Esophagus squamous epithelium (tissue), 5 donors: ENCODE measurements at regions not wholly inside any gene's neighbourhood (a gene's known extent, or its start where the extent isn't known, plus 50 kb on each side); places are given as distances from the start of the nearest gene placed in this dataset.
"Not testable (repeated sequence)": the region's sequence is repeated elsewhere in the genome, so short reads cannot be mapped to it uniquely, and the experiment has no call there.

Source experiments
- DNase-seq: peaks from one replicate; lab custom pipeline; 2025; lab: John Stamatoyannopoulos, UW
- H3K27ac ChIP-seq, 4 donors: fragments of 200-600 bp; sonication (generic); one replicate each; pipeline ENCODE4 v1.5.1; 2016 to 2019; ENCODE audit warnings: mild to moderate bottlenecking in 1 of 4
- H3K27me3 ChIP-seq, 4 donors: fragments of 200-600 bp; sonication (generic); 1 replicate in 3 of 4; 2 replicates in 1 of 4; pipeline versions ENCODE4 v1.5.1 to v1.6.0; 2017 to 2021; ENCODE audit warnings: antibody characterized with exemption in 1 of 4
- H3K36me3 ChIP-seq, 3 donors: fragments of 200-600 bp; sonication (generic); one replicate each; pipeline ENCODE4 v1.5.1; 2016 to 2019
- H3K4me1 ChIP-seq, 3 donors: fragments of 200-600 bp; sonication (generic); one replicate each; pipeline ENCODE4 v1.5.1; 2017 to 2019
- H3K4me3 ChIP-seq, 4 donors: fragments of 200-600 bp; sonication (generic); 1 replicate in 3 of 4; 2 replicates in 1 of 4; pipeline ENCODE4 v1.5.1; 2016 to 2019; ENCODE audit warnings: mild to moderate bottlenecking in 2 of 4, moderate library complexity in 1 of 4
- H3K9me3 ChIP-seq, 3 donors: fragments of 200-600 bp; sonication (generic); one replicate each; pipeline ENCODE4 v1.5.1; 2016 to 2019
- POLR2A ChIP-seq, 4 donors: fragments of 450-650 bp; IDR thresholded peaks; one replicate each; pipeline ENCODE4 v1.6.1; 2017; ENCODE audit warnings: antibody characterized with exemption in 4 of 4, mild to moderate bottlenecking in 4 of 4, moderate library complexity in 3 of 4
- WGBS, 2 donors: methylation state at CpG; one replicate each; pipeline ENCODE4 v1.1.5; 2018; 5-methylcytosine and 5-hydroxymethylcytosine counted together
- intact Hi-C: fragments of 100-400 bp; cut with DNase I; formaldehyde crosslinking; loops from one replicate; pipeline ENCODE4 v1.15.0; 2022
- TF ChIP-seq, protein P1 (sequence below), 6 experiments: fragments of 450-650 bp in 4 of 6; fragments of 200-600 bp in 2 of 6; sonication (generic) in 2 of 6; IDR thresholded peaks; one replicate each; pipeline ENCODE4 v1.5.1; 2016 to 2019; ENCODE audit warnings: antibody characterized with exemption in 6 of 6, mild to moderate bottlenecking in 4 of 6, moderate library complexity in 4 of 6
- donor health status: DM: yes; HTN: yes; CAD: no.

DNA sequence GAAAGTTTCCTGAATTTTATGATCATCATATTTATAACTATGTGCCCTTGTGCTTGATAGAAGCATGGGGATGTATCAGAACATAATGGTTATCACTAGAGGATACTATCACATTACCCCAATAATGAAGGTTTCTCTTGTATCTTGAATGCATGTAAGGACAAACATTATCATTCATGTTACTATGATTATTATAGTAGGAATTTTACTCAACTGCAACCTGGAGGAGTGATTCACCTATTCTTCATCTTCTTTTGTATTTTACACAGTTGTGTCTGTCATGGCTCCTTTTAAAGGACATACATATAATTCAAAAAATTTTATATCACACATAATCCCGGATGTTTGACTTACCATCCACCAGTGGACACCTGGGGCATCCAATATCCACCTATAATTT, 143.8 kb upstream of the TMPRSS15 start:
- 42 to 50% methylated on average over 1 of the region's 1 CpG for WGBS, 2 donors
- Histone ChIP-seq H3K9me3 (no peaks in the 10 kb centered on the region), H3K36me3 (no peaks in the 10 kb centered on the region), H3K4me3 (no peak overlapping the region), H3K27ac (no peak overlapping the region), H3K27me3 (no peaks in the 10 kb centered on the region), H3K4me1 (no peaks in the 10 kb centered on the region)
- no peak for DNase-seq
- intact Hi-C loops, result no loop called here
- no peak for TF ChIP-seq POLR2A (IDR thresholded peaks at IDR 0.05)
- TF ChIP-seq, protein P1, sequence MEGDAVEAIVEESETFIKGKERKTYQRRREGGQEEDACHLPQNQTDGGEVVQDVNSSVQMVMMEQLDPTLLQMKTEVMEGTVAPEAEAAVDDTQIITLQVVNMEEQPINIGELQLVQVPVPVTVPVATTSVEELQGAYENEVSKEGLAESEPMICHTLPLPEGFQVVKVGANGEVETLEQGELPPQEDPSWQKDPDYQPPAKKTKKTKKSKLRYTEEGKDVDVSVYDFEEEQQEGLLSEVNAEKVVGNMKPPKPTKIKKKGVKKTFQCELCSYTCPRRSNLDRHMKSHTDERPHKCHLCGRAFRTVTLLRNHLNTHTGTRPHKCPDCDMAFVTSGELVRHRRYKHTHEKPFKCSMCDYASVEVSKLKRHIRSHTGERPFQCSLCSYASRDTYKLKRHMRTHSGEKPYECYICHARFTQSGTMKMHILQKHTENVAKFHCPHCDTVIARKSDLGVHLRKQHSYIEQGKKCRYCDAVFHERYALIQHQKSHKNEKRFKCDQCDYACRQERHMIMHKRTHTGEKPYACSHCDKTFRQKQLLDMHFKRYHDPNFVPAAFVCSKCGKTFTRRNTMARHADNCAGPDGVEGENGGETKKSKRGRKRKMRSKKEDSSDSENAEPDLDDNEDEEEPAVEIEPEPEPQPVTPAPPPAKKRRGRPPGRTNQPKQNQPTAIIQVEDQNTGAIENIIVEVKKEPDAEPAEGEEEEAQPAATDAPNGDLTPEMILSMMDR (IDR thresholded peaks at IDR 0.05), result no peak

DNA sequence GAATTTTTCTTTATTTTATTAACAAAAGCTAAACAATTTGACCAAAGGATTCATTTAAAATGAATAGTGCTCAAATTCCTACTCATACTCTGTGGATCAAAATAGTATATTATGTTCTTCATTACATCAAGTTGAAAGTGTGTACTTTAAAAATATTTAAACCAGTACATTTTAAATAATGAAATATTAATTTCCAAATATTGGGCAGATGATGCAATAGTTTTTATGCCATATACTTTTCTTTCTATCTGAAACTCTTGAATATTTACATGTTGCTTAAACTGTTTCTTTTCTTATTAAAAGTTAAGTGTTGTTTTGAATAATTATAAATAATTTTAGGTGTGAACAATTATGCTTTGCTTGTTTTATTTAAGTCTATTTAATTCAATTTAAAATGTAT, 144.7 kb upstream of the TMPRSS15 start:
- Histone ChIP-seq H3K4me3 (no peak overlapping the region), H3K9me3 (no peaks in the 10 kb centered on the region), H3K27me3 (no peaks in the 10 kb centered on the region), H3K27ac (no peak overlapping the region), H3K4me1 (no peaks in the 10 kb centered on the region), H3K36me3 (no peaks in the 10 kb centered on the region)
- DNase-seq, result no peak
- intact Hi-C loops, result no loop called here
- no peak for TF ChIP-seq POLR2A (IDR thresholded peaks at IDR 0.05)
- TF ChIP-seq, protein P1 (IDR thresholded peaks at IDR 0.05), result no peak

DNA sequence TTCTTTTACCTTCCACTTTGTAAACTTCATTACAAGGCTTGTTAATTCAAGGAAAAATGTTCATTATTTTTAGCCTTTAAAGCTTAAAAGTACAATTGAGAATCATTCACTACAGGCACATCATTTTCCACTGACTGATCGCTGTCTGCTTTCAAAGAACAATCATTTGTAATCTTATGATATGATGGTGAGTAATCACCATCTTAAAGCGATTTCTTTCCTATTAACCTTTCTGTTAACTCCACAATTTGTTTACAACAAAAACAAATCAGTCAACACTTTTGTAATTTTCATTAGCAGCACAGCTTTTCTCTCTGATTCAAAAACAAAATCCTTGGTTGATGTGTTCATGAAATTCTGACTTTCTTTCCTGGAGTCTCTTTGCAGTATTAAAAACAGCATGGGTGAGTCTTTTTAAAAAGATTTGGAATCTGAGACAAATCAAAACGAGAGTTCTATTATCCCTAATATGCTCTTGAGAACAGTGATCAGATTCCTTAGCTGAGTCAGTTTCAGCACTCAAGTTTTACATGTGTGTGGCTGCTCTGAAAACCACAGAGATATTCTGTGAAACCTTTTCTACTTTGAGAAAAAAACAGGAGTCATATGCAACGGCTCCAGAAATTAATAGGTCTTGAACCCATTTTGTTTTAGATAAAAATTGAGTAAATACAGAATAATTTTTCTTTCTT, 145.8 kb upstream of the TMPRSS15 start:
- no peak overlapping the region for H3K27ac ChIP-seq
- no peak for TF ChIP-seq POLR2A (IDR thresholded peaks at IDR 0.05)
- TF ChIP-seq, protein P1 (IDR thresholded peaks at IDR 0.05), result no peak
- intact Hi-C loops, result no loop called here
- H3K27me3 ChIP-seq, result no peaks in the 10 kb centered on the region
- WGBS, 2 donors, result 40 to 44% methylated on average over 4 of the region's 4 CpGs
- no peaks in the 10 kb centered on the region for H3K9me3 ChIP-seq
- H3K4me1 ChIP-seq, result no peaks in the 10 kb centered on the region
- DNase-seq, result no peak
- no peaks in the 10 kb centered on the region for H3K36me3 ChIP-seq
- H3K4me3 ChIP-seq, result no peak overlapping the region

DNA sequence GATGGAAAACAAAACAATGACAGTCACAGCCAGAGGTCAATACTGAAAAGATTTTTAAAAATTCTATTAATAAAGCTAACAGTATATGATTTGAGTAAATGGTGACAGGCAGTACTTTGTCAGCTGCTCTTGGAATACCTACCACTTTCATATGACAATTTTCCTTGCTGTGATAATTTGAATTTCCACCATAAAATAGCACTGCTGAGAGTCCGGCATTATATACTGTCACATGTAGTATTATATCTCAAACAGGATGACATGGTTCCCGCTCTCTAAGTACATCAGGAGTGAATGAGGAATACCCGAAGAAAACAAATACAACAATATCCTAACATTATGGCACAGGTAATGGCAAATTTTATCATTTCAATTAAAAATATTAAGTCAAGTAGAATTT, 146.8 kb upstream of the TMPRSS15 start:
- Histone ChIP-seq H3K9me3 (no peaks in the 10 kb centered on the region), H3K36me3 (no peaks in the 10 kb centered on the region), H3K4me3 (no peak overlapping the region), H3K27me3 (no peaks in the 10 kb centered on the region), H3K27ac (no peak overlapping the region), H3K4me1 (no peaks in the 10 kb centered on the region)
- 88 to 92% methylated on average over 3 of the region's 3 CpGs for WGBS, 2 donors
- no peak for DNase-seq
- TF ChIP-seq, protein P1 (IDR thresholded peaks at IDR 0.05), result no peak
- TF ChIP-seq POLR2A (IDR thresholded peaks at IDR 0.05), result no peak
- intact Hi-C loops, result no loop called here

DNA sequence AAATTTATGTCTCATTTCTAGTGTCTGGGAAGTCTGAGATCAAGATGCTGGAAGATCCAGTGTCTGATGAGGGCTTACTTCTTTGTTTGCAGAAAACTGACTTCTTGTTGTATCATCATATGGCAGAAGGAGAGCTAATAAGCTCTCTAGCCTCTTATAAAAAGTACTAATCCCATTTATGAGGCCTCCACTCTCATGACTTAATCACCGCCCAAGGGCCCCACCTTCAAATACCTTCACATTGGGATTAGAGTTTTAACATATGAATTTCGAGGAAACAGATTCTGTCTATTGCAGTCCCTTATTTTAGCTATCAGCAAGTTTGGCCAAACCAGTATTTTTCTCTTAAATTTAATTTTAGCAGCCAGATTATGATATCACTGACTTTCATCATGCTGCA, 150.2 kb upstream of the TMPRSS15 start:
- no peak overlapping the region for H3K4me3 ChIP-seq
- no peaks in the 10 kb centered on the region for H3K4me1 ChIP-seq
- no peaks in the 10 kb centered on the region for H3K9me3 ChIP-seq
- 67 to 71% methylated on average over 2 of the region's 2 CpGs for WGBS, 2 donors
- intact Hi-C loops, result no loop called here
- no peaks in the 10 kb centered on the region for H3K36me3 ChIP-seq
- DNase-seq, result no peak
- TF ChIP-seq, protein P1 (IDR thresholded peaks at IDR 0.05), result no peak
- TF ChIP-seq POLR2A (IDR thresholded peaks at IDR 0.05), result no peak
- H3K27ac ChIP-seq, result no peak overlapping the region
- no peaks in the 10 kb centered on the region for H3K27me3 ChIP-seq

DNA sequence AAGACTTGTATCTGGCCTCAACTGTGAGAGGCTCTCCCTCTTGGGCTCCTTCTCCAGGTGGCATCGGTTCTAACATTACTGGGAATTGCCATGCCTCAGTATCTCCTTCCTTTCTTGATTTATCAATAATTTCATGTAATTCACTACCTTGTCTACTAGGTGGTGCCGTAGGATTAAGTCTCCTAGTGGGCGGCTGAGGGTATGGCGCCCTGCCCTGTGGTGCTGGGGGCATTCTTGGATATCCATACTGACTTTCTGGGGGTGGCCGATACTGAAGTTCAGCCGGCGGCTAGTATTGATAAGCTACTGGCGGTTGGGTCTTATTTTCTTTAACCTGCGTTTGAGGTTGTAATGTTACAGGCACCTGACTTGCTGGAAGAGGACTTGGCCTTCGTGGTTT, 164.2 kb upstream of the TMPRSS15 start:
- intact Hi-C loops, H3K4me3 ChIP-seq, H3K36me3 ChIP-seq, H3K9me3 ChIP-seq, H3K27ac ChIP-seq, H3K27me3 ChIP-seq, DNase-seq, H3K4me1 ChIP-seq: not testable (repeated sequence)
- 91 to 97% methylated on average over 7 to 8 of the region's 10 CpGs for WGBS, 2 donors
